GM21529 (cell line): ENCODE measurements at regions not wholly inside any gene's neighbourhood (a gene's known extent, or its start where the extent isn't known, plus 50 kb on each side); places are given as distances from the start of the nearest gene placed in this dataset.

Experiments used
- ATAC-seq: cut with Tn5 transposase; IDR thresholded peaks from one replicate; pipeline ENCODE4 v1.9.1; 2021; ENCODE audit not compliant: unreplicated experiment

DNA sequence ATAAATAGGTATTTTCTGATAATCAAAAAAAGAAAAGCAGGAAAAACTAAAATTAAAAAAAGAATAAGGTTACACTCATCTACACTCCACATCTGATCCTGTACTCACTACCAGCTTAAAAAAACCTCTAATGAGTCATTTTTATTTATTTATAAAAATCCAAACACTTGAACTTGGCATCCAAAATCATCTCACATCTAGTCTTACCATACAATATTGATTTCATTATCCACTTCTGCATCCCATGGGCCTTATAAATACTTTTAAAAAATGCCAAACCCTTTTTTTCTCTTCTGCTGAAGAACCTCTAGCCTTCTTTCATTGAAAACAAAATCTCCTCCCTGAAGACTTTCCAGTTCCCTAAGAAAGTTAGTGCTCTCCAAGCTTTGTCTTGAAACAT is 109.7 kb downstream of the TMTC3 start:
- ATAC-seq, result no peak

DNA sequence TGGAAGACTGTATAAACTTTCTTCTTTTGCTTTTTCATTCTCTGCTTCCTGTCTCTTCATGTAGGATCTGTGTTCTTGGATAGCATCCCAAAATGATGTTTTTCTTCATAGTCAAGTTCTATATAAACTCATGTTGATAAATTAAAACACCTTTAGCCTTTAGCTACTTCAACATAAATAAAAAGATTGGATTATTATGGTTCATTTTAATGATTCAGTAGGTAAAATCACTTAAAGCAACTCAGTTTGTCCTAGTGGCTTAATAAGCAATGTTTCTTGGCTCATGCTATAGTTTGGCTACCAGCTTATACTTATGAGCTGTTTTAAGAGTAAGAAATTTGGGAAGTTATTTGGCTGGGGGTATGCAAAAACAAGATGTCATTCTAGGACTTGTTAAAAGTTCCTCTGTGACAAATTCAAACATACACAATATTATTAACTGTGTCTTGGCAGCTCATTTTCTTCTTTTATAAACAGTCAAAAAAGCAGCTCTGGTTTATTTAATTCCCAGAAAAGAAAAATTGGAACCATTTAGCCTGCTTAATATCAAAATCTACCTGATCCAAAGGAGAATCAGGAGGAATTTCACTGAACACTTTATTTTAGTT is 111.4 kb downstream of the TMTC3 start:
- no peak for ATAC-seq

DNA sequence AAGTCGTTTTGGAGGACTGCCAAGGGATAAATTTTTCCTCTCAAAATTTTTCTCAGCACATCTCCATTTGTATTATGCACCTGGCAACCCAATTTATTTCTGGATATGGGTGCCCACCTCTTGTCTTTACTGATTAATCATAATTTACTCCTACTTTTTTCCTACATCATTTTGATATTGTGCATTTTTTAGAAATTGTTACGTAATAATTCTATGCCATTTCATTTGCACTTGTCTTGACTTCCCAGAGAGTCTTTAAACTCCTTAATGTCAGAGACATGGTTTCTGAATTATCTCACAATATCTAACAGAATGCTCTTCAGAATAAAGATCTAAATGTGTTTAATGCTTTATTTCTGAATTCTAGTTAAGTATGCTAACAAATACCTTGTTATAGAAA is 113.1 kb downstream of the TMTC3 start:
- ATAC-seq, result no peak

DNA sequence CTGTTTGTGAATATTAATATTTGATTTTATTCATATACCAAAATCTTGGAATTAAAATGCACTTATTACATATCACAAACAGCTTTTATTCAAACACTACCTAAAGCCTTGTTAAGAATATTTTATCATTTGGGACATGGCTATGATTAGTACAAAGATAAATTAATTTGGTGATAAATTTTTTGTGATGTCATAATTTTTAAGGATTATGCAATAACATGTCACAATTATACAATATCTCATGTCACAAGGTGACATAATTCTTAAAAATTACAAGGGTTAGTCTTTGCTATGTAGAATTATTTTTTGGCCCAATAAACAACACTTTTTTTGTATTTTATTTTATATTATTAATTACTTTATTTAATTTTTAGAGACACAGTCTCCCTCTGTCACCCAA is 113.7 kb downstream of the TMTC3 start:
- no peak for ATAC-seq

DNA sequence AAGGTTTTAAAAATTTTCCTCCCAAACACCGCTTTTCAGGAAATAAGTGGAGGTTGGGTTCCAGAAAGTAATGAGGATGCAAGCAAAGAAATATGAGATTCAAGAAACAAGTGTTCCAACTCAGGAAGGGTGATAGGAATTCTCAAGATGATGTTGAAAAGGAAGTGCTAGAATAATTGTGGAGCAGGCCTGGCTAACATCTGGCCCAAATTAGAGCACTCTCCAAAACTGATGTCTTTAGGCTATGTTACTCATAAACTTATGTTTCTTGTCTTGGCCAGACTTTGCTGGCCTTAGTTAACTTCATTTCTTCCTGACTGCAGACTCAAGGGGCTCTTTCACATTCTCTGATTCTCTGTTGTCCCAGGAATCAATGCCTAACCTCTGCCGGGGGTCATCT is 116.3 kb downstream of the TMTC3 start:
- no peak for ATAC-seq

DNA sequence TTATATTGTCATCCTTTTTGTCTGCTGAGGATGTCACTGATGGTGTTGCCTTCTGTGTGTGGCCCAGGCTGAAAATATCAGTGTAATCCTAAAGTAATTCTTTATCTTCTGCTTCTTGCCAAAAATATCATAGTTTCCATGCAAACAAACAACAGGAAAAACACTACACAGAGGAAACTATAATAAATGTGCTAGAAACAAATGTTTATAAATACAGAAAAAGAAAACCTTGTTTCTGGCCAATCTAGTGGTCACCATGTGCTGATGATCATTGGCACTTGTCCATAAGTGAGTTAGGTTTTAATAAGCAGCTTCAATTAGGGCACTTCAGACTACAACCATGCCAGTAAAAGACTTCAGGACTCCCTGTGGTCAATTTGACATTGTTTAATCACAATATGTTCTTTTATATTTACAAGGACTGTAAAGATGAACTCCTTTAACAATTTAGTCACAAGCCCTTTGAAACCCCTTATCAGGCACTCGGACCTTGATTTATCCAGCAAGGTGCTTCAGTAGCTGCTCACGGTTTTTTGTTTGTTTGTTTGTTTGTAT is 124.8 kb downstream of the TMTC3 start:
- no peak for ATAC-seq

DNA sequence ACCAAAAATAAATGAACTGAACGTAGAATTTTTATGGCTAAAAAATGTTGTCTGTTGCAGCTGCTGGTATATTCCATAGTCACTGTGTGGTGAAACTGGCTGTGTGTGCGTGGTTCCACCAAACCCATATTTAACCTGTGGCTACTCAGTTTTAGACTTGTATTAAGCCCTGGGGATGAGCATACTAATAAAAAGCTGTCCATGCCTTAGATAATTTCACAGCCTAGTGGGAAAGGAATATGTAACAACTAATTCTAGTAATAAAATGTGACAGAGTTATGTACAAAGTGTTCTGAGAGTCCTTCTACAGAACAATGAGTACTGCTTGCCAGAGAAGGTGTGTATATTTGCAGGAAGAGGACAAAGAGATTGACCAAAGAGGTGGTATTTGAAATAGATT is 125.5 kb downstream of the TMTC3 start:
- ATAC-seq, result no peak

DNA sequence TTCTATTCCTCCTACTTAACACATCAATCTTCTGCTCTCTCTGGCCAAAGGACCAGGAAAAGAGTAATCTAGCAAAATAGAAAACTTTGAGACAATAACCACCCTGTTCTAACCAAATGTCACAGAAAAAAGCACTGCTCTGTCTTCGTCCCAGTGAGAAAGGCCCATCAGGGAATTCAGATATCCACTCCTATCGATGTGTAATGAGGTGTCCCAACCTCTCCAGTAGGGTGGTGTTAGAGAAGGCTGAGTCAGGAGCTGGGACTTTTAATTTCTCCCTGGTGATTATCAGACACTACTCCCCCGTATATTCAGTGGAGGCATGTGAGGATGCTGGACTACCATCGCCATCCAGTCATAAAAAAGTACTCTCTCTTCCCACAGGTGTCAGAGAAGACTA is 130.3 kb downstream of the TMTC3 start:
- no peak for ATAC-seq

DNA sequence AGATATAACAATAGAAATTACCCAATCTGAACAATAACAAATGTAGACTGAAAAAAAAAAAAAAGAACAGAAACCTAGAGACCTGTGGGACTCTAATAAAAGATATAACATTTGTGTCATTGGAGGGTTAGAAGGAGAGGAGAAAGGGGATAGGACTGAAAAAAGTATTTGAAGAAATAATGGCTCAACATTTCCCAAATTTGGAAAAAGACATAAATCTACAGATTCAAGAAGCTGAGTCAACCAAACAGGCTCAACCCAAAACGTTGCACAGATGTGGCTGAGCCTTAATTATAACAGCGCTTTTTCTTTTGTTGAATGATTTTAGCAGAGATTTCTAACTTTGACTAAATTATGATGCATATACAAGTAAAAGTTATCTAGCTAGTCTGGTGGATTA is 131.3 kb downstream of the TMTC3 start:
- no peak for ATAC-seq

DNA sequence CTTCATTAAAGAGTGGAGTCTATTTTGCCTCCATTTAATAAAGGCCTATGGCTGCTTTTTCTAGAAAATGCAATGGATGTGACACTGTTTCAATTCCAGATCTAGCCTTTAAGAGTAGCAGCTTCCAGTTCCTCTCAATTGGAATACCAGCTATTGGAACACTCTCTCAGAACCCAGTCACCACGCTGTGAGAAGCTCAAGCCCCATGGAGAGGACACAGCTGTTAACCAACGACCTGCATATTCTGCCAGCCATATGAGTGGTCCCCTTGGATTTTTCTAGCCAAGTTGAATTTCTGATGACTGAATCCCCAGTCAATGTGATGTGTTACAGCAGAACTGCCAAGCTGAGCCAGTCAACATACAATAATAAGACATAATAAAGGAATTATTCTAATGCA is 131.8 kb downstream of the TMTC3 start:
- no peak for ATAC-seq

DNA sequence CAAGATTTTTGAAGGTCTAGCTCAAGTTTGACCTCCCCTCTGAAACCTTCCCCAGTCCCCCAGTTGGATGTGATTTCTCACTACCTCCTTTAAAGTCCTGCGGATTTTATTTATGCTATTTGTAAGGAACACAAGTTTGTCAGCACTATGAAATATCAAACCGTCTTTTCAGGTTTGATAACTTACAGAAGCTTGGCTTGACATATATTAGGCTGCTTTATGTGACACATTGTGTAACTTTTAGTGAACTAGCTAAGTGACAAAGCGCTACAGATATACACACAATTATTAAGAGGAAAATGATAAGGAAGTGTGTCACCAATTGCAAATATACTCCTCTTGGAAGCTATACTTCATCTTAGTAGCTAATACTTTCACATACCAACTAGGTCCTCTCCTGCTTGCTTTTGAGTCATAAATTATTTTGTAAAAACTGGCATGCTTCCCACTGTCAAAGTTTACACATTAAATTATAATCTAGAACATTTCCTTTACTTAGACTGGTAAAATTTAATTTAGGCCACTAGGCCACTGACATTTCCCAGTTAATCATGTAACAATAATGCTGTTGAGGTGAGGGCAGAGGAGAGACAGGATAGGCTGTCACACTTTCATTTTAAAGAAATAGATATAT is 149.5 kb downstream of the TMTC3 start:
- ATAC-seq, result no peak

DNA sequence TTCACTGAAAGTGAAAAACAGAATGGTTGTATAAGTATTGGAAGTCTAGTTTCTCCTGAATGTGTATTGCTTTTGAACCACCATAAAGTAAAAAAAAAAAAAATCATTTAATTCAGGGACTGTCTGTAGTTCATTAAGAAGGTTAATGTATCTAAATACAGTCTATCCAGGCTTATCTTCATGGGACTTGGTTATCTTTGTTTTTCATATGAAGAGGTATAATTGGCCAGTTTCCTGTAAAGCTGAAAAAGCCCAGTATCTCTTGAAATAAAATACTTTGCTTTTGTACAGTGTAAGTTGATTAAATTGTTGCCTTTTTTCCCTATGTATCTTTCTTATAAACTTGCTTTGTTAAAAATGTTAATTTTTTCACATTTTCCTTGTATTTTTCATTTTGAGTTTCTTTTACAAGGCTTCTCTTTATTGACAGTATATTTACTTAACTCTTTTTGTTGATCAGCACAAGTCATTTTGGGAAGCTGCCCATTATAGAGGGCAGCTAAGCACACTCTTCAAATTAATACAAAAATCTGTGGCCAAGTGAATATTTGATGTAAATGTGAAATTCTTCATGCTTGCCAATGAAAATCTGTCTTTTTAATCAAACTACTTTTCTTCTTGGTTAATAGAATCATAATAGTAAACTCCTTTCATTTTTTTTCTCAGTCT is 156.0 kb downstream of the TMTC3 start:
- ATAC-seq, result no peak

DNA sequence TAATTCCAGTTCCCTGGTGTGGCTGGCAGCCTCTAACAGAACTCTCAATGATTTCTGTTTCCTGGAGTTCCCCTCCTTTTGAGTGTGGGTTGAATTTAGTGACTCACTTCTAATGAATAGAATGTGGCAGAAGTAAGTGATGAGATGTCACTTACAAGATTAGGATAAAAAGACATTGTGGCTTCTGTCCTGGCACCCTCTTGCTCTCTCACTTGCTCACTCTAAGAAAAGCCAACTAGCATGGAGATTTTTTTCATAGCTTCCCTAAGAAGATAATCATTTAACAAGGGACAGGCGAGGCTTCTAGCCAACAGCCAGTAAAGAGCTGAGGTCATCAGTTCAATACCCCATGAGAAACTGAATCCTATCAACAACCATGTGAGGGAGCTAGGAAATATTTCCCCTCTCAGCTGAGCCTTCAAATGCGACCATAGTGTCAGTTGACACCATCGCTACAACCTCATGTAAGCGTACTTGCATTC is 156.7 kb downstream of the TMTC3 start:
- no peak for ATAC-seq

DNA sequence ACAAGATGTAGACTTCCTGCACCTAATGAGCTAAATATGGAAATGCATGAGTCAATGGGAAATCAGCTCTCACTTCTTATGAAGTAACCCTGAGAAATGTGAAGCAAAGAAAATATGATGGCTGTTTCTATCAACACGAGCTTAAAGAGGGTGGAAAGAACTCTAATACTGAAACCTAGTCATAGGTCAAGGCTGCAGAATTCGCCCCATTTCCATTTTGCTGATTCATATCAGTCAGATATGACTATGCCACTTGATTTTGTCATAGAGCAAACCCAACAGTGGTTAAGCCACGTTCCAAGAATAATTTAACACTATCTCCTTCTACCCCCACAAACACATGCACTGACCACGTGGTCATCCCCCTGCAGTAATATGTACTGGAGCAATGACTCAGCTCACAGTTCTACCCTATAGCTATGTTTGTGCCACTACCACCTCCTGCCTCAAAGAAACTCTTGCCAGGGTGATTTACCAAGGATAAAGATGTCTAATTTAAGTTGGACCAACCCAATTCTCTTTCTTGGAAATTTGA is 157.5 kb downstream of the TMTC3 start:
- ATAC-seq, result peak; percentile 95

DNA sequence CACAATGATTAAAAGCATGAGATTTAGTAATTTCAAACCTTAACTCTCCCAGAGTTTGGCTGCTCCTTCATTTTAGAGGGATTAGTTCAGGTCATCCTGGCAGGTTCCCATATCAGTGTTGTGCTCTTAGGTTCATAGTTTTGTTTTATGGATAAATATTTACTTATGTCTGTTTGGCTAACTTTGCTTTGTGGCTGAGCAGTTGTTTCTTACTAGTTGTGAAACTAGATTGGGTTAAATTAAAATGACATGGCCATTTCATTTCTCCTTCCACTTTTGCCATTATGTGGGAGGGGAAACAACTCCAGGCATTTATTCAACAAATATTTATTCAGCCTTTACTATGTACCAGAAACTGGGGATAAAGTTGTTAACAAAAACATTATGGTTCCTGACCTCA is 158.8 kb downstream of the TMTC3 start:
- no peak for ATAC-seq

DNA sequence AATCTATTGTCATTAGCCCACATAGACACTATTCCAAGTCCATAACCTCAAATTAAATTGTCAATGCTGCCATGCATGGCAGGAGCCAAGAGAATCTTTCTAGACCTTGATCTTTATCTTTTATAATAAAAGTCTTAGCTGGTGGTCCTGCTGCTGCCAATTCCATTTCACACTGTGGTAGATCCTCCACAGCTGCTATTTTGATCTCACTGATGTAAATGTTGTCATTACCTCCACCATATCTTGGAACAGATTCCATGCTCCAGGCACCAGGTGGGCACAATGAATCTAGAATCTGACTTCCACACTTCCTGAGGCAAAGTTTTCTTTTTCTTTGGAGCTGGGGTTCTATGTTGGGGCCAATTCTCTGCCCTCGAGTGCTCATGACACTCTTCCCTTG is 161.2 kb downstream of the TMTC3 start:
- no peak for ATAC-seq

DNA sequence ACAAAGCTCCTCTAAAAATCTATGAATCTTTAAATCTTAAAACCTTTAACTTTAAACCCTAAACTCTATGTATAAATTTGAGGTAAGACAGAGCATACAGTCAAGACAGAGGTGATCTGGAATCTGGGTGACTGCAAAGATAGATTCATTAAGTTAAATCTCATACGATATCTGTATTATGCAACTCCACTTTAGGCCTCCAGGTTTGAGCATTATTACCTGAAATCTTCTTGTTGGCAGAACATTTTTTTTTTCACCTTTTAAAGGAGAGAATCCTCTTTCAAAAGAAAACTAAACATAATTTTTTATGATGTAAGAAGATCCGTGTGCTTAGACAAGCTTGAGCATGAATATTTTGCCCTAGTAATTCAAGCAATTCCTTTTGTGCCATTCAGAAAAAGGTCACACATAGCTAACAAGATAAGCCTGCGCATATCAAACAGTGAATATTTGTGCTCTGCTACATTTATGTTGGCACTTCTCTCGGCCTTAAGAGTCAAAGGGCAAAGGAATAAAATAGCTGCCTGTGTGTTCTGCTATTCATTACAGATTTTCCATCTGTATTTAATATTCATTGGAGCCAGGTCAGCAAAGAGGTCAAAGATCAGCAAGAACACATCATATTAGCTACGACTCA is 163.3 kb downstream of the TMTC3 start:
- ATAC-seq, result no peak

DNA sequence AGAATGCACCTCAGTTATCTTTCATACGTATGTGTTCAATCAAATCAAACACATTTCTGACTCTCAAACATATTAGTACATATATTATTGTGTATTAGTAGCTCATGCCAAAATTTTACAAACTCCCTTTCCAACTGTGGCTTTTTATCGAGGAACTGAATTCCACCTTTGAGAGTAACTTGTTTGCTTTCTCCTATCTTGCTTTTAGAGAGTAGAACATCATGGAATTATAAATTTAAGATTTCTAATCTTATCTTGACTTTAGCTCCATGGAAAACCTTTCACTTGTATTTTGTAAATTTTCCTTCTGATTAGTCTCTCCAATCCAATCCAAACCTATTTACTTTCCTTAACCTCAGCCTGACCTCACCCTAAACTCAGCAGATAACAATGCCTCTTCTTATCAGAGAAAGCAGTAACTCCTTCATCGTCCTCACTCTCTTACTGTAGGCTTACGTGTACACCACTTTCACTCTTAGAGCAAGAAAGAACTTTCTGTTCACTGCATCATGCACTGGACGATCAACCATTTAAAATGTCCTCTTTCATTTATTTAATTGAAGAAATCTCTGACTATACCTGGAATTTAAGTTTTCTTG is 164.5 kb downstream of the TMTC3 start:
- ATAC-seq, result no peak

DNA sequence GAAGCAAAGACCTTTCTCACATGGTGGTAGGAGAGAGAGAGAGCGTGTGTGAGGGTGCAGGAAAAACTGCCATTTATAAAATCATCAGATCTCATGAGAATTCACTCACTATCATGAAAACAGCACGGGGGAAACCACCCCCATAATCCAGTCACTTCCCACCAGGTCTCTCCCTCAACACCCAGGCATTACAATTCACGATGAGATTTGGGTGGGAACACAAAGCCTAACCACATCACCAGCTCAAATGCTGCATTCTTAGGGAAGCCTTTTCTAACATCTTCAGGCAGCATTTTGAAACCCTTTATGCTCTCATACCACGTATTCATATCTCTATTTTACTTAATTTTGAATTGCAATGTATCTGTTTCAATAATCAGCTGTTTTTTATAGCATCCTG is 165.9 kb downstream of the TMTC3 start:
- ATAC-seq, result no peak

DNA sequence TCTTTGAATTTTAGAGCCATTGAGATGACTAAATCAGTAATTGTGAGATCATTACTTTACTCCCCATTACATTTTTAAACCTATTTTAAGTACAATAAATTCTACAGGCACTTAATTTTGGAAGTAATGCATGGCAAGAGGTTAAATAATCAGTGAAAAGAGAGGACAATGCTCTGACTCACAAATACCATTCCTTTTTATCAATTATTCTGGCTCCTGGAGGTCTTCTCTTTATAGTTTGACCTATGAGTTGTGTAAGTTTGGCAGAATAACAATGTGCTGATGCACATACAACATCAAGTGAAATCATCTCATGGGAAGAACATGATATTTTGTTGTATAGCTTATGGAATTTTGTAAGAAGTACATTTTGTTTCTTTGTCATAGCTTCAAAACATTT is 166.7 kb downstream of the TMTC3 start:
- ATAC-seq, result no peak

DNA sequence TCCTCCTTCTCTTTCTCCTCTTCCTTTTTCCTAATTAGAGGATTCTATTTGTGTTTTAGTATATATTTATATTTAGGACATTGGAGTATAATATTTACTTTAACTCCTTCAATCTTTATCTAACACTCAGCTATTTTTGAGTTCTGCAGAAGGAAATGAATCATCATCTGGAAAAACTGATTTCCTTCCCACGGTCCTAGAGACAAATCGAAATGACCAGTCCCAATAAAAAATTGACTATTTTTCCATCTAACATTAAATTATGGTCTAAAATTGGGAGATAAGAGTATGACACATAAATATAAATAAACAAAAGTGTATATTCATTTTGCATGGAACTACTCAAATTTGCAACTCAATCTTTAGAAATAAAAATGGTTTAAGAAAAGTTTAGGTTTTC is 167.4 kb downstream of the TMTC3 start:
- ATAC-seq, result no peak
